HG03439 (cell line): ENCODE measurements at regions not wholly inside any gene's neighbourhood (a gene's known extent, or its start where the extent isn't known, plus 50 kb on each side); places are given as distances from the start of the nearest gene placed in this dataset.
"Not testable (repeated sequence)": the region's sequence is repeated elsewhere in the genome, so short reads cannot be mapped to it uniquely, and the experiment has no call there.

Experiments used
- ATAC-seq: cut with Tn5 transposase; IDR thresholded peaks from one replicate; pipeline ENCODE4 v1.9.1; 2021; ENCODE audit warnings: mild to moderate bottlenecking, moderate library complexity; ENCODE audit not compliant: unreplicated experiment

DNA sequence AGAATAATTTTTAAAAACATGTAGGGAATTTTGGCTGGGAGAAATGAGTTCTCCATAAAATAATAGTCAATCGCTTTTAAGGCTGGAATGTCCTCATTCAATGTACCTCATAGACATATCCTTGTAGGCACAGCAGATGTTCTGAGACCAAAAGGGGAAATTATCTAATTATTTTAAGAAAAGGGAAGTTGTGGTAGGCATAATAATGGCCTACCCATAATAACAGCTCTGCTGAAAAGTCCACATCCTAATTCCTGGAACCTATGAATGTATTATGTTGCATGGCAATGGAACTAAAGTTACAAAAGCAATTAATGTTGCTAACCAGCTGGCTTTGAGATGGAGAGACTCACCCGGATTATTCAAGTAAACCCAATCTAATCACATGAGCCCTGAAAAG is 216.1 kb downstream of the TRIM36 start:
- ATAC-seq = no peak

DNA sequence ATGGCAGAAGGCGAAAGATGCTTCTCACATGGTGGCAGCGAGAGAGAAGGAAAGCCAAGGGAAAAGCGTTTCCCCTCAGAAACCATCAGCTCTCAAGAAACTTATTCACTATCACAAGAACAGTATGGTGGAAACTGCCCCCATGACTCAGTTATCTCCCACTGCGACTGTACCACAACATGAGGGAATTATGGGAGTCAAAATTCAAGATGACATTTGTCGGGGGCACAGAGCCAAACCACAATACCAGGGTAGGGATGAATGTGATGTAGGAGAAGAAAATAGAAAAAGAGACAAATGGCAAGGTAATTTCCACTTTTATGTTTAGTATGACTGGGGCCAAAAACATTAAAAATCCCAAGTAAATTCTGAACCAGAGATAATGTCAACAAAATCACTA is 216.8 kb downstream of the TRIM36 start:
- ATAC-seq = no peak

DNA sequence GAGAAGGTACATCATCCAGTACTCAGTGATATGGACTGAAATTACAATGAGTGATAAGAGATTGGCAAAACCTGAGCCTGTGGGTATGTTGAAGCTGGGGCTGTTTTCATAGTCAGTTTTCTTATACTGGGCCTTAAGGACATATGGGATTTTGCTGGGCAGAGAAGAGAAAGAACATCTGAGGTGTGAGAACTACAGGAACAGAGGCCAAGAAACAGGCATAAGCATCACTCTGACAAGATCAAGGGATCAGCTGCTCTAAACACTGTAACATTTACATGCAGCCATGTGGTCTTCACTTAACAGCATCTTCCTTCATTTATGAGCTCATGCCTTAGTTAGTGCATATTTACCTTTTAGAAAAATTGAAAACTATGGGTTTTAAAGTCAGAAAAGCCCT is 220.0 kb downstream of the TRIM36 start:
- no peak for ATAC-seq

DNA sequence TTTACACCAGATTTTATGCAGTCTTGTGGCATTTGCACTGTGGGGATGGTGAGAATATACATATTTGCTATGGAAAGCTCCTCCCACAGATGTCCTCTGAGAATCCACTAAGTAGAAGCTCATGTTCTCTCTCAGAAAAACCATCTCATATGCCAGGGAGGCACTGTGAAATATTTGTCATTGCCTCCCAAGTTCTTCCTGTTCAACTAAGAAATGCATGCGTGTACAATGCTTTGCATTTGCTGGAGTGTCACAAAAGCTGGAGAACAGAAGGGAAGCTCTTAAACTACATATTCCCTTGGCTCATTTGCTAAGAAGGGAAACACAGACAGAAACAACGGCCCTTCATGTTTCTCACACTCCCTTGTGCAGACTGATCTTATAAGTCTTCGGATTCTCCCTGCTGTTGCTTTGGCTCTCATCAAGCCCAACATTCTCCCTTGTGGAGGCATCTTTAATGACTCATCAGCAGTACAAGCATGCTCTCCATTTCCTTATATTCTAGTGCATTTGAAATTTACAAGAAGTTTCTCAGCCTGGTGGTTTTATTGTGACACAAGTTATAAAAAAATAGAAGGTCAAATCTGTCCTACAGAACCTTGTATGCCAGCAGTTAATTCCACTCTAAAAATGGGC is 220.6 kb downstream of the TRIM36 start:
- ATAC-seq = no peak

DNA sequence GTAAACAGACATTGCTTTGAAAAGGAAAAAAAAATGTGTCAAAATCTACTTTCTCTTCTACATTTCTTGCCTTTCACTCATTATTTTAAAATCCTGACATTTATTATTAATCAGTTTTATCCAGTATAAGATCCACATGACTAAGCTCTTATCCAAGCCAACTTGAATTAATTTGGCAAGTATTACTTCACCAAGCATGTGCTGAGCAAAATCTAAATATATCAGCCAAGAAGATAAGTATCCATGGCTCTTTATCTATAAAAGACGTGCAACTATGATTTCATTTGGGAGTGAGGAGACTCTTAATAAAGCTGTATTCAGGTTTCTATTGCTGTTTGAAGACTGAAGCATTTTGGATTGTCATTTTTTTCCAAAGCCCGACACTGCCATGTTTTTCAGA is 221.3 kb downstream of the TRIM36 start:
- ATAC-seq = no peak

DNA sequence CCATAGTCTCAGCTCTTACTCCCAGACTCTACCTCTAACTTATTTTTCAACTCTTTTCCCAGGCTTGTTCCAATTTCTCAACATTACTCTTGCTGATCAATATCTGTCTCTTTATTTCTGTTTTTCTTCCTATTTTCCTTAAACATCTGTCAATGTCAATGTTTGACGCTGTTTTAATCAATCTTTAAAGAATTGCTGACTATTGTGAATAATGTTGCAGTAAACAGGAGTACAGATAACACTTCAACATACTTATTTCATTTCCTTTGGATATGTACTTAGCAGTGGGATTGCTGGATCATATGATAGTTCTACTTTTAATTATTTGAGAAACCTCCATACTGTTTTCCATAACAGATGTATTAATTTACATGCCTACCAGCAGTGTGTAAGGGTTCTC is 229.0 kb downstream of the TRIM36 start:
- ATAC-seq = no peak

DNA sequence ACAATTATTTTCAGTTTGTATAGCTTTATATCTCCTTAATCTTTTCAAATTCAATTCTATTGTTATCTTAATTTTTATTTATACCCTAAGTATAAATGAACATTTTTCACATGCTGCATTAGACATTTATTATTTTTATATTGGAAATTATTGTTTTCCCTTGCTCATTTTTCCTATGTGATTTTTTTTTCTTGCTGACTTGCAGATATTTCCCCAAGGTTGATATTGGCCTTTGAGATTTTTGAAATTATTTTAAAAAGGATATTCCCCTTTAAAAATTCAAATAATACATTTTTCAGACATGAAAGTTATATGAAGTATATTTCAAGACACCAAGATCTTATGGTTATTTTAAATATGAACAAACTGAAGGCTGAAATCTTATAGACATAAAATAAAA is 234.2 kb downstream of the TRIM36 start:
- no peak for ATAC-seq

DNA sequence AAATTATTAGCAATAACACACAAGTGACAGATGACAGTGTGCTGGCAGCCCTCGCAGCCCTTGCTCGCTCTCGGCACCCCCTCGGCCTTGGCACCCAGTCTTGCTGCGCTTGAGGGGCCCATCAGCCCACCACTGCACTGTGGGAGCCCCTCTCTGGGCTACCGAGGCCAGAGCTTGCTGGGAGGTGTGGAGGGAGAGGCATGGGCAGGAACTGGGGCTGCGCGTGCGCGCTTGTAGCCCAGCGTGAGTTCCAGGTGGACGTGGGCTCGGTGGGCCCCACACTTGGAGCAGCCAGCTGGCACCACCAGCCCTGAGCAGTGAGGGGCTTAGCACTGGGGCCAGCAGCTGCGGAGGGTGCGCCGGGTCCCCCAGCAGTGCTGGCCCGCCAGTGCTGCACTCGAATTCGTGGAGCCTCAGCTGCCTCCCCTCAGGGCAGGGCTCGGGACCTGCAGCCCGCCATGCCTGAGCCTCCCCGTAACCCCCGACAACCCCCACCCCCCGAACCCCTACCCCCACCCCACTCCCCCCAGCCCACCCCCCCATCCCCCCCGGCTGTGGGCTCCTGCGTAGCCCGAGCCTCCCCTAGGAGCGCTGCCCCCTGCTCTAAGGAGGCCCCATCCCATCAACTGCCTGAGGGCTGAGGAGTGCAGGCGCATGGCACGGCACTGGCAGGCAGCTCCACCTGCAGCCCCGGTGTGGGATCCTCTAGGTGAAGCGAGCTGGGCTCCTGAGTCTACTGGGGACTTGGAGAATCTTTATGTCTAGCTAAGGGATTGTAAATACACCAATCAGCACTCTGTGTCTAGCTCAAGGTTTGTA is 240.9 kb downstream of the TRIM36 start:
- ATAC-seq = no peak

DNA sequence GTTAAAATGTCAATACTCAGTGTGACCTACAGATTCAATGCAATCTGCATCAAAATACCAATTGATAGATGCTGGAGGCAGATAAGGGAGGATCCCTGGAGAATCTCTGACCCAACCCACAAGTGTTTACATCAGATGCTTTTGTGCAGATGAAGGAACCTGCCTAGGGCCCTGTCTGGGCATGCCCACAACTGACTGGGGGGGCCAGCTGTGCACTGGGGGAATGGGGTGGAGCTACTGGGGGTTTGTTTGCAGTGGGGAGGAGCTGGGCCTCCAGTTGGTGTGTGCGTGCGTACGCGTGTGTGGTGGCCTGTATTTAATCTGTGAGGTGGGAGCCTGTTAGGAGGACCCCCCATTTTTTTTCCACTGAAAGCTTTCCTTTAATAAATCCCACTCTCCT is 244.9 kb downstream of the TRIM36 start:
- ATAC-seq = no peak

DNA sequence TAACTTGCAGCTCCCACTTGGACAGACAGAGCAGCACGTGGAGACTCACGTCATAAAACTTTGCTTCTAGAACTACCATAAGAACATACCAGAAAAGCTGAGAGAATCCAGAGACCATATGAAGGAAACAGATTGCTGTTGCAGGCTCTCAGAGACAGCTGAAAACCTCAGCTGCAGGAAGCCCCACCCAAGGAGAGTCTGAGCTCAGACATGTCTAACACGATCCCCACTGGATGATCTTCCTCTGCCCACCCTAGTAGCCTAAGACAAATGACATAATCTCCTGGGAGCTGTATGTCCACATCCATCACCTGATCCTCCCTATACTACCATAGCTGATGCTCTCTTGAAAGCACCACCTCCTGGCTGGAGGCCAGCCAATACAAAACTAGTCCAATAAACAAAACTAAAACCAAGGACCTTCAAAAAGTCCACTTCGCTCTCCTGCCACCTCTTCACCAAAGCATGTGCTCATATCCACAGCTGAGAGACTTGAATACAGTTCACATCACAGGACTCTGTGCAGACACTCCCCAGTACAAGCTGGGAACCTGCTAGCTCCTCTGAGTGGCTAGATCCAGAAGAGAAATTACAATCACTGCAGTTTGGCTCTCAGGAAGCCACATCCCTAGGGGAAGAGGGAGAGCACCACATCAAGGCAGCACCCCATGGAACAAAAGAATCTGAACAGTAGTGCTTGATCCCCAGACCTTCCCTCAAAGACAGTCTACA is 257.4 kb downstream of the TRIM36 start:
- ATAC-seq = no peak

DNA sequence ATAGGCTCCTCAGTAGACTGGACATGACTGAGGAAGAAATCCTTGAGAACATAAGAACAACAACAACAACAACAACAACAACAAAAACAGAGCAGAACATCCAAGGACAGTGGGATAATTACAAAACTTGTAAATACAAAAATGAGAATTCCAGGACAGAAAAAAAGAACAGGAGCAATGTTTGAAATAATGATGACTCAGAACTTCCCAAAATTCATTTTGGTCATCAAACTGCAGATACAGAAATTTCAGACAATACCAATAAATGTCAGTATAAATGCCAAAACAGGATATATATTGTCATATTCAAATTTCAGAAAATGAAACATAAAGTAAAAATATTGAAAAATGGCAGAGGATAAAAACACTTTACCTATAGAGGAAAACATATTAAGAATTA is 259.0 kb downstream of the TRIM36 start:
- no peak for ATAC-seq

DNA sequence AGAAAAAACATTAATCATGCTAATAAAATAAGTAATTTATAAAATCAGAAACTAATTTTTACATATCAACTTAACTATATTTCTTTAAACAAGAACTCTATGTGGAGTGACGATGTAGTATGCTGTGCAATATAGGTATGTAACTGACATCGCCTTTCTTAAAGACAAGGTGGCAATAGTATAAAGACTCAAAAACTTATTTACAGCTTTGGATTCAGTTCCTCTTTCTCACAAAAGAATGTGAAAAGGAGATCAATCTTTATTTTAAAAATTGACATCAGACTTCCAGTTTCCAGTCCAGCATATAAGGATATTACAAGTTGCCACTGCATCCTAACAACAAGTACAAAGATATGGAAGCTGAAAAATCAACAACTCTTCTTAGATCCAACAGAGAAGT is 260.3 kb downstream of the TRIM36 start:
- ATAC-seq = no peak

DNA sequence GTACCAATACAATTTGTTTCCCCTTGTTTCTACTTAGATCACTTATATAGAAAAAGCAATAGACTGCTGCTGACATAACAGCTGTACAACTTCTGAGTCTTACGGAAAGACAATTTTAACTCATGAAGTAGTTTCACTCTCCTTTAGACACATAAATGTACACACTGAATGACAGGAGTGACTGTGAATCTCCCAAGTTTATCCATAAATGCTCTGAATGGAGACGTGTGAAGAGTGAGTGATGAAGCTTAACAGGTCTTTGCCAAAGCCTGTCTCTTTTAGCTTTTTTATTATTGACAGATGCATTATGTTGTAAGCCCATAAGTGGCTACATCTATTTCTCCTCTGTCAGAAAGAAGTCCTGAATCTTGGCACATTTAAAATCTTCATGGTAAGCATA is 265.9 kb downstream of the TRIM36 start:
- ATAC-seq = no peak

DNA sequence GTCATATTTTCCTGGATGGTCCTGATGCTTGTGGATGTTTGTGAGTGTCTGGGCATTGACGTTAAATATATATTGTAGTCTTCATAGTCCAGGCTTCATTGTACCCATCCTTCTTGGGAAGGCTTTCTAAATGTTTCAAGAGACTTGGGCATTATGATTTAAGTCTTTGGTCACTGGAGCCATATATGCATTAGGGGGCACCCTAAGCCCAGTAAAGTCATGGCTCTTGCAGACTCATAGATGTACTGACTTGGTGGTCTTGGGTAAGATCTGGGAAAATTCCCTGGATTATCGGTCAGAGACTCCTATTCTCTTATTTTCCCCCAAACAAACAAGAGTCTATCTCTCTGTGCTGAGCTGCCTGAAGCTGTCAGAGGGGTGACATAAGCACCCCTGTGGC is 271.1 kb downstream of the TRIM36 start:
- no peak for ATAC-seq

DNA sequence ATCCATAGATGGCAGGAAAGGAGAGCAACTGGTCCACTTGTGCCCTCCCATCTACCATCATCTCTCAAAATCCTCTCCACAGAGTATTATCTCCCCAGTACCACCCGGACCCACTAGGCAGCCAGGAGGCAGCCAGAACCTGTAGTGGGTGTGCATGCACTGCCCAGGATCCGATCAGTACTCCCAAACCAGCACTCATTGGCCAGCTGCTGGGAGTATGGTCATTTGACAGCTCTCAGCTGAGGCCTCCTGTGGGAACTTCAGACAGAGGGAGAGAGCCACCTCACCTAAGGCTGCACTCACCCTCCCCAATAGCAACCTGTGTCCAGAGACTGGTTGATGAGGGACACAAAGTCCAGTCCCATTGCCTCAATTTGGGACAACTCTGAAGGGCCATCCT is 286.0 kb downstream of the TRIM36 start:
- no peak for ATAC-seq

DNA sequence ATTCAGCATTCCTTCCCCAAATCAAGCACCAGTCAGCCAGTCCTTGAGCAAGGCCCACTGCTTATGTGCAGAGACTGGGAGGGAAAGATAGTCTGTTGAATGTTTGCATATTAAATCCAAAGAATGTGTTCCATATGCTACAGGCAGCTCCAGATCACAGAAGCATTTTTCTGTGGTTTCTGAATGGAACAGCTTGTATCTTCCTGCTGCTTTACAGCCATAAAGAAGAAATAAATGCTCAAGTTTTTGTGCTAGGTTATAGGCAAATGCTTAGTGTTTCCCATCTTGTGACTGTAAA is 310.3 kb downstream of the TRIM36 start:
- ATAC-seq = no peak

DNA sequence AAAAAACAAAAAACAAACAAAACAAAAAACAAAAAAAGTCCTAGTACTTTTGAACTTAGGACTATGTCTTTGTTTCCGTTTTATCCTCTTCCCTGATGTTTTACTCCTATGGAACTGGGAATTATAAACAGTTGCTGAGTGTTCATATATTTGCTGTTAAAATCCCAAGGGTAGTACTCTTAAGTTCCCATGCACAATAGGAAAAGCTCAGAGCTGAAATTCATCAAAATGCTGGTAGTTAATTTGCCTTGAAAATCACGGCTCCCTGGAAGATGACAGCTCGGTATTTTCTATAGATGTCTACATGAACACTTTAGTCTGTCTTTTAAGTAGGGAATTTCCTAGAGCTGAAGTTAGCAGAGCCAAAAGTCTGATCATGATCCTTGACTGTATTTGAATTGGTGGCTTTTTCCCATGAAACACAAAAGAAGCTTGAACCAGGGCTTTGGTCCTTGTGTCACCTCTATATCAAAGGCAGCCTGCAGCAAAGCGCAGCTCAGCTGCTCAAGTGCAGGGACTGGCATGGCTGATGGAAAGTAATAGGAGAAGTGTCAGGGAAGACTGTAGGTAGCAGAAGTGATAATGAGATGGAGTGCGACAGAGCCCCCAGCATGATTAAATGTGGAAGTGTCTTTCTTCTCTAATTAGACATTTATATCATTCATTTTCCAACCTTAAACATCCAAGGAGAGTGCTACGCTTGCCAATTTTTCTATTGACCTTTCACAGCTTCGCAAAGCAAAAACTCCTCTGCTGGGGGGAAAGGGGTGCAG is 310.9 kb downstream of the TRIM36 start:
- ATAC-seq = no peak

DNA sequence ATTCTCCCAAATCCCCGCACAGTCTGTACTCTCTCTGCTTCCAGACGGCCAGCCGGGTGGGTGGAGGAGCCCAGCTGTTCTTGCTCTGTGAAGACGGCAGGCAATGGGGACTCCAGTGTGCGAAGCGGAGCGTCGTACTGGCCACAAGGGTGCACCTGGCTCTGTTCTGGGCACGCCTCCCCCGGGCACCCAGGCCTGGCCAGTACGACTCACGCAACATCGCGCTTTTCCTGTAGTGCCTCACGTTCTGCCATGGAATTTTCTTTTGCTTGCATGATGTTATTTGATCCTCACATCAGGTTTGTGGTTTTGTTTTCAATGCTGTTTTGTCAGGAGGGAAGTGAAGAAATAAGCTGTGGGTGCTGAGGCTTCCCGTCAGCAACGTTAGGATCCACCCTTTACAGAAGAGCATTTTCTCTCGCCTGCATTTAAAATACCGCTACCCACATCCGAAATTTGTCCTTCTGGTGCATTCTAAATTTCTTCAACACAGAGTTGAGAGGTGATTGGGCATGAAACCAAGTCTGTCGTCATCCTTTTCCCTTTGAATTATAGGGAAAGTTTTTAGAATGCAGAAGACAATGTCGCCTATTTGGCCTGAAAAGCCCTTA is 311.7 kb downstream of the TRIM36 start:
- no peak for ATAC-seq

DNA sequence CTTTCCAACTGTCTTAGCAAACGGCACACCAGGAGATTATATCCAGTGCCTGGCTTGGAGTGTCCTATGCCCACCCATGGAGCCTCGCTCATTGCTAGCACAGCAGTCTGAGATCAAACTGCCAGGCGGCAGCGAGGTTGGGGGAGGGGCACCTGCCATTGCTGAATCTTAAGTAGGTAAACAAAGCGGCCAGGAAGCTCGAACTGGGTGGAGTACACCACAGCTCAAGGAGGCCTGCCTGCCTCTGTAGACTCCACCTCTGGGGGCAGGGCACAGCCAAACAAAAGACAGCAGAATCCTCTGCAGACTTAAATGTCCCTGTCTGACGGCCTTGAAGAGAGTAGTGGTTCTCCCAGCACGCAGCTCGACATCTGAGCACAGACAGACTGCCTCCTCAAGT is 325.0 kb downstream of the TRIM36 start:
- ATAC-seq = not testable (repeated sequence)

DNA sequence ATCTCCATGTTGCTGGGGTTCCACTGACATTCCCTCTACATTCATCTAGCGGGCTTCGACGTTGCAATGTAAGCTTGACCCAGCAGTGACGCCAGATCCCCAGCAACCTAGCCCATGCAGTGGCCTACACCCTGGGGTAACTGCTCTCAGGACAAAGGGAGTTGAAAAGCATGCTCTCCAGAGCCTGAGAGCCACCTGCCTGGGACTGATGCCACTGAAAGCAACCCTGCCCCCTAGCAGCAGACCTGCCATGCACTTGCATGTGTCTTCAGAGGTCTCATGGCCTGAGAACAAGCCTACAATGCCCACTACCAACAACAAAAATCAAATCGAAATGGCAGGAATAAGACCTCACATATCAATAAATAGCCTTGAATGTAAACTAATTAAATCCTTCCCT is 330.3 kb downstream of the TRIM36 start:
- no peak for ATAC-seq

DNA sequence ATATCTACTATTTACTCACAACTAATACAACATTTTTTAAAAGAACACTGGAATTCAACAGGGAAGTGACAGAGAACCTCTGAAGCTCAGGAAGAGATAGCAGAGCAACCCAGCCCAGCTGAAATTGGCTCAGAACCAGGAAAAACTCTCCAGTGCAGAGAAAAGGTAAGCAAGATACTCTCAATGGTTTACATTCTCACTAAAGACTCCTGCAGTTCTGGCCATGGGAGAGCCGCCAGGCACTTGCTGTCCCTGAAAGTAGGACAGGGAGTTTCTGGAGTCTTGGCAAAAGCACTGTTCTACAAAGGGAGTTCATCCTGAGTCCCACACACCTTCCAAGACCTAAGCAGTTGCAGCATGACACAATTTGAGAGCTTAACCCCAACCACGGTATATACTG is 330.8 kb downstream of the TRIM36 start:
- ATAC-seq = no peak
